HepG2 (cell line): ENCODE measurements at regions not wholly inside any gene's neighbourhood (a gene's known extent, or its start where the extent isn't known, plus 50 kb on each side); places are given as distances from the start of the nearest gene placed in this dataset.

Source experiments
- ATAC-seq: fragments of 200-7000 bp; cut with Tn5 transposase; 3 replicates; pipeline ENCODE4 v1.9.1; 2020; ENCODE audit warnings: mild to moderate bottlenecking, moderate library complexity
- BruUV-seq: library from RNA; stranded (reverse); fragments of 400-500 nt; replicated peaks from 2 replicates; lab custom pipeline; 2021; lab: Mats Ljungman, UMichigan
- CTCF ChIA-PET: fragments of 300-600 bp; formaldehyde crosslinking; extraction: SDS; loops from one replicate; lab custom pipeline; 2021; ENCODE audit warnings: low total read pairs, inconsistent platforms, low intra/inter-chr PET ratio; lab: Yijun Ruan, JAX
- POLR2A ChIA-PET: fragments of 350-600 bp; sonication (Branson Sonifier 250); formaldehyde crosslinking; loops from one replicate; lab custom pipeline; 2020; ENCODE audit warnings: antibody characterized with exemption, inconsistent platforms; lab: Yijun Ruan, JAX
- DNase-seq: peaks from one replicate; pipeline ENCODE4 v3.0.0-alpha.2; 2015; ENCODE audit warnings: low spot score
- FAIRE-seq: peaks from 3 replicates; lab custom pipeline; 2011; peaks lifted over from hg19 to GRCh38; lab: Jason Lieb, UNC
- H2AFZ ChIP-seq: one replicate; pipeline ENCODE4 v1.6.1; 2011; ENCODE audit warnings: low read length, inconsistent platforms
- H3K27ac ChIP-seq: fragments of 300-600 bp; 3 replicates; pipeline ENCODE4 v1.8.0; 2011; ENCODE audit warnings: mixed run types, mild to moderate bottlenecking, mixed read lengths, low read length, inconsistent platforms; ENCODE audit not compliant: insufficient read depth; ENCODE audit errors: extremely low read length
- H3K27me3 ChIP-seq, 2 experiments: fragments of 200-600 bp in 1 of 2; 2 replicates in 1 of 2; 3 replicates in 1 of 2; pipeline versions ENCODE4 v1.6.0 to v1.8.0; 2011; ENCODE audit warnings: low read length in 2 of 2, mild to moderate bottlenecking in 2 of 2, moderate library complexity in 2 of 2, inconsistent platforms in 1 of 2; ENCODE audit not compliant: insufficient read depth in 2 of 2, control insufficient read depth in 1 of 2
- H3K36me3 ChIP-seq, 2 experiments: fragments of 200-600 bp in 1 of 2; replicated peaks in 1 of 2; 2 replicates in 1 of 2; 3 replicates in 1 of 2; pipeline versions ENCODE4 v1.5.1 to v1.8.0; 2011; ENCODE audit warnings: low read length in 2 of 2, inconsistent platforms in 1 of 2; ENCODE audit not compliant: insufficient read depth in 2 of 2, control insufficient read depth in 1 of 2
- H3K4me1 ChIP-seq: 2 replicates; pipeline ENCODE4 v1.5.1; 2012; ENCODE audit warnings: low read length, inconsistent platforms; ENCODE audit not compliant: insufficient read depth
- H3K4me2 ChIP-seq: 2 replicates; pipeline ENCODE4 v1.6.0; 2011; ENCODE audit warnings: low read depth, low read length, inconsistent platforms
- H3K4me3 ChIP-seq, 3 experiments: fragments of 200-600 bp in 1 of 3; sonication (generic), shearing (Covaris generic) in 1 of 3; replicated peaks in 1 of 3; 2 replicates each; pipeline ENCODE4 v1.5.1; 2011 to 2016; ENCODE audit warnings: low read length in 3 of 3, inconsistent platforms in 2 of 3, low read depth in 2 of 3, mild to moderate bottlenecking in 2 of 3, control low read depth in 1 of 3, mixed read lengths in 1 of 3; ENCODE audit not compliant: insufficient read depth in 1 of 3
- H3K79me2 ChIP-seq: one replicate; pipeline ENCODE4 v1.6.1; 2011; ENCODE audit warnings: low read length, inconsistent platforms; ENCODE audit not compliant: insufficient read depth
- H3K9ac ChIP-seq: 2 replicates; pipeline ENCODE4 v1.6.0; 2011; ENCODE audit warnings: mild to moderate bottlenecking, low read depth, low read length, inconsistent platforms; ENCODE audit not compliant: insufficient read depth
- H3K9me3 ChIP-seq: 2 replicates; pipeline ENCODE4 v1.5.1; 2012; ENCODE audit warnings: mild to moderate bottlenecking, low read length
- H4K20me1 ChIP-seq: 2 replicates; pipeline ENCODE4 v1.6.0; 2011; ENCODE audit warnings: inconsistent platforms, mild to moderate bottlenecking, low read length, moderate library complexity; ENCODE audit not compliant: insufficient read depth
- ATM ChIP-seq: fragments of 450-650 bp; IDR thresholded peaks from 2 replicates; pipeline ENCODE4 v1.7.1; 2017; ENCODE audit warnings: mild to moderate bottlenecking, borderline replicate concordance
- GPN1 ChIP-seq: sonication (generic); formaldehyde crosslinking; IDR thresholded peaks from 2 replicates; pipeline ENCODE4 v1.5.1; 2020; ENCODE audit warnings: missing genetic modification reagents, borderline replicate concordance
- GTF3A ChIP-seq: sonication (generic); formaldehyde crosslinking; conservative IDR thresholded peaks from 2 replicates; pipeline ENCODE4 v1.4.0; 2020; ENCODE audit warnings: mild to moderate bottlenecking, missing genetic modification reagents
- HMGXB4 ChIP-seq, 2 experiments: sonication (generic) in 1 of 2; formaldehyde crosslinking in 1 of 2; IDR thresholded peaks; 2 replicates each; pipeline versions ENCODE4 v1.4.0 to v1.6.1; 2018 to 2020; ENCODE audit warnings: missing genetic modification reagents in 2 of 2, borderline replicate concordance in 1 of 2, low read depth in 1 of 2, mild to moderate bottlenecking in 1 of 2, missing biosample characterization in 1 of 2
- KAT8 ChIP-seq: IDR thresholded peaks from 2 replicates; pipeline ENCODE4 v1.6.1; 2016; ENCODE audit warnings: missing genetic modification reagents, missing compliant biosample characterization
- NCOA1 ChIP-seq: sonication (generic); formaldehyde crosslinking; IDR thresholded peaks from 2 replicates; pipeline ENCODE4 v1.9.0; 2021; ENCODE audit warnings: missing genetic modification reagents
- NRL ChIP-seq: sonication (generic); formaldehyde crosslinking; IDR thresholded peaks from 2 replicates; pipeline ENCODE4 v1.5.0; 2020; ENCODE audit warnings: missing genetic modification reagents, mild to moderate bottlenecking, moderate library complexity, borderline replicate concordance
- RFX5 ChIP-seq: IDR thresholded peaks from 2 replicates; pipeline ENCODE4 v1.6.1; 2011; ENCODE audit warnings: low read depth, low read length, improper control_type of control experiment
- SMYD3 ChIP-seq: sonication (generic); formaldehyde crosslinking; IDR thresholded peaks from 2 replicates; pipeline ENCODE4 v1.8.1; 2023; ENCODE audit warnings: mild to moderate bottlenecking, missing genetic modification reagents
- TFDP2 ChIP-seq: sonication (generic); formaldehyde crosslinking; IDR thresholded peaks from 2 replicates; pipeline ENCODE4 v1.4.0; 2020; ENCODE audit warnings: missing genetic modification reagents
- ZBTB44 ChIP-seq: sonication (generic); formaldehyde crosslinking; IDR thresholded peaks from 2 replicates; pipeline ENCODE4 v1.4.0; 2020; ENCODE audit warnings: missing genetic modification reagents
- ZNF484 ChIP-seq: sonication (generic); formaldehyde crosslinking; IDR thresholded peaks from 2 replicates; pipeline ENCODE4 v1.5.1; 2020; ENCODE audit warnings: mild to moderate bottlenecking, low read depth, missing genetic modification reagents, borderline replicate concordance
- ZNF556 ChIP-seq: sonication (generic); formaldehyde crosslinking; IDR thresholded peaks from 2 replicates; pipeline ENCODE4 v1.4.0; 2020; ENCODE audit warnings: mild to moderate bottlenecking, missing genetic modification reagents, borderline replicate concordance
- WGBS: methylation state at CpG from one replicate; pipeline ENCODE4 v1.1.6; 2017; ENCODE audit warnings: low lambda C conversion rate; 5-methylcytosine and 5-hydroxymethylcytosine counted together
- in situ Hi-C: cut with HindIII; loops from 2 replicates; pipeline ENCODE4 v1.10.0; 2017; ENCODE audit warnings: low pct_unique_long_range_greater_than_20kb; ENCODE audit not compliant: extremely low pct_ligation_motif_present
- intact Hi-C: fragments of 100-400 bp; cut with micrococcal nuclease; formaldehyde crosslinking; loops from one replicate; pipeline ENCODE4 v1.10.0; 2022; ENCODE audit not compliant: unreplicated experiment

GRCh38 chr2:185628985-185629384, 109.6 kb upstream of the FSIP2 start (continued):
- TF ChIP-seq HMGXB4 (CRISPR knock-in tag; IDR thresholded peaks at IDR 0.05; ENCODE audit: borderline replicate concordance in 1 of 2, low read depth in 1 of 2), result 0 out of 4 replicates have a peak, but pooled peaks of 1 of the 2 experiments have one; percentile 23

- no peaks in the 10 kb centered on the region for H3K9me3 ChIP-seq
- H3K27ac ChIP-seq, result no peak overlapping the region
- H2AFZ ChIP-seq, result no peak overlapping the region
- intact Hi-C loops (no loop called here), in situ Hi-C loops (no loop called here)
- TF ChIP-seq ZBTB44 (CRISPR knock-in tag) (no peak), SMYD3 (CRISPR knock-in tag) (no peak), ATM (no peak), NCOA1 (CRISPR knock-in tag) (no peak), ZNF484 (CRISPR knock-in tag) (no peak), TFDP2 (CRISPR knock-in tag) (no peak), GPN1 (CRISPR knock-in tag) (no peak), GTF3A (CRISPR knock-in tag) (no peak), NRL (no peak), ZNF556 (no peak), RFX5 (no peak), KAT8 (CRISPR knock-in tag) (no peak)
- H3K4me3 ChIP-seq, result no peak overlapping the region
- no peaks in the 10 kb centered on the region for H3K27me3 ChIP-seq
- H3K36me3 ChIP-seq, result no peaks in the 10 kb centered on the region
- H3K4me2 ChIP-seq, result no peak overlapping the region
- no peaks in the 10 kb centered on the region for H3K4me1 ChIP-seq
- ATAC-seq, result no peak
- no peak for DNase-seq
- 28% methylated on average over 2 of the region's 2 CpGs for WGBS
- POLR2A ChIA-PET, result no interaction called here
- H4K20me1 ChIP-seq, result no peaks in the 10 kb centered on the region
- no peak overlapping the region for H3K9ac ChIP-seq
- H3K79me2 ChIP-seq, result no peaks in the 10 kb centered on the region
- no peak for FAIRE-seq
- BruUV-seq, result no TSS peak
- CTCF ChIA-PET, result no interaction called here
These were observed 105.0 kb upstream of the FSIP2 start for GRCh38 chr2:185633621-185634020.
